Activated CD4-positive, alpha-beta T cell treated with anti-CD3 and anti-CD28 coated beads for 36 hours (primary cell): ENCODE measurements at regions not wholly inside any gene's neighbourhood (a gene's known extent, or its start where the extent isn't known, plus 50 kb on each side); places are given as distances from the start of the nearest gene placed in this dataset.

Experiments used
- ATAC-seq: fragments of 200-7000 bp; cut with Tn5 transposase; one replicate; pipeline ENCODE4 v1.10.0; 2021; ENCODE audit warnings: mild to moderate bottlenecking, moderate library complexity
- CTCF ChIA-PET: fragments of 350-600 bp; sonication (Branson Sonifier 250); formaldehyde crosslinking; loops from one replicate; lab custom pipeline; 2021; ENCODE audit warnings: antibody characterized with exemption; lab: Charles Lee
- POLR2A ChIA-PET: fragments of 350-600 bp; sonication (Branson Sonifier 250); formaldehyde crosslinking; loops from one replicate; lab custom pipeline; 2021; ENCODE audit warnings: antibody characterized with exemption, inconsistent platforms; lab: Charles Lee
- DNase-seq: peaks from one replicate; pipeline ENCODE4 v3.0.0-alpha.2; 2020
- H3K27ac Mint-ChIP-seq: one replicate; pipeline ENCODE4 v1.8.0; 2021; ENCODE audit warnings: mixed read lengths
- H3K27me3 Mint-ChIP-seq: one replicate; pipeline ENCODE4 v1.8.0; 2021; ENCODE audit warnings: mixed read lengths
- H3K36me3 Mint-ChIP-seq: one replicate; pipeline ENCODE4 v1.8.0; 2021; ENCODE audit warnings: low read depth, mixed read lengths
- H3K4me1 Mint-ChIP-seq: one replicate; pipeline ENCODE4 v1.8.0; 2021; ENCODE audit warnings: mixed read lengths
- H3K4me3 Mint-ChIP-seq: one replicate; pipeline ENCODE4 v1.8.0; 2021; ENCODE audit warnings: mild to moderate bottlenecking, moderate library complexity, mixed read lengths
- H3K9me3 Mint-ChIP-seq: one replicate; pipeline ENCODE4 v1.8.0; 2021; ENCODE audit warnings: low read depth, mixed read lengths
- intact Hi-C, 2 experiments: fragments of 100-400 bp; cut with DNase I in 1 of 2; cut with micrococcal nuclease in 1 of 2; formaldehyde crosslinking; loops; one replicate each; pipeline versions ENCODE4 v1.14.2 to v1.15.1; 2022 to 2024; cut with DNase I, micrococcal nuclease

DNA sequence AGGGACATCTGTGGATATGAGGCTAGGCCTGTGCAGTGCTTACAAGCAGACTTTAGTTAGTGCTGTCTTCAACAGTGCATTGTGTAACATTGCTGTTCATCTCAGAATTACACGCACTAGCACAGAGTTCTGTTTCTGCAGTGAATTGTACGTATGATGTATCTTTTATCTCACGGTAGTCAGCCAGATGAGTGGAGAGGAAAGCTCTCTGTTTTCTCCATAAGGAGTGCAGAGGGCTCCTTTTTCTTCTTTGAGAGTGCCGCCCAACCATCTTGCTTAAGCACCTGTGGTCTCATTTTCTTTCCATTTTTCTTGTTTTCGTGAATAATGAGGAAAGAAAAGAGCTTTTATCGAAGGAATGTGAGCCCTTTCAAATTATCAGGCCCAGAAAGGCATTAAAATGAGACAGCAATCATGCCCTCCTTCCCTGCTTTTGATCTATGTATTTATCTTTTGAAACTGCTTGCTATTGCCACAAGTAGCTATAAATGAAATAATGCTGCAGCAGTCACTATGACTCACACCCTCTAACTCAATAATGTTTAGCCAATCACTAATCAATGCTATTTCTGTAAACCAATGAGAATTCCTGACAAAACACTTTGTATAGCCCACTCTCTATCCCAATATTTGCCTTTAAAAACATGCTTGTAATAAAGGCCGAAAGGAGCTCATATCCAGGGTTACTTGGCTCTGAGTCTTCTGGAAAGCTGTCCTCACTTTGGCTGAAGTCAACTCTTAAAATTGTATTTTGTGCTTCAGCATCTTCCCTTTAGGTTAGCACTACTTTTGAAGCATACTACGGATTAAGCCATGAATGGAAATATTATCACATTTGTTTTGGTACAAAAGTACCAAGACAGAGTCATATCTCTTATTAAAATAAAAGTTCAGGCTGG lies 226.0 kb upstream of the P2RY1 start:
- no peaks in the 10 kb centered on the region for H3K36me3 Mint-ChIP-seq
- no peak overlapping the region for H3K27ac Mint-ChIP-seq
- H3K9me3 Mint-ChIP-seq, result no peaks in the 10 kb centered on the region
- ATAC-seq (no peak), DNase-seq (no peak)
- no peaks in the 10 kb centered on the region for H3K4me1 Mint-ChIP-seq
- POLR2A ChIA-PET, result no interaction called here
- CTCF ChIA-PET, result interaction anchor here (0.5 to 0.8 kb wide), 2 partner anchors 13 to 73 kb away, joined by 3 read pairs; no protein-coding TSS in a partner anchor
- H3K4me3 Mint-ChIP-seq, result no peak overlapping the region
- no peaks in the 10 kb centered on the region for H3K27me3 Mint-ChIP-seq
- intact Hi-C loops, result no loop called here

- intact Hi-C loops, result no loop called here
- peaks cover 2% of the 10 kb centered on the region for H3K27me3 Mint-ChIP-seq
- CTCF ChIA-PET, result no interaction called here
- H3K9me3 Mint-ChIP-seq, result no peaks in the 10 kb centered on the region
- H3K4me3 Mint-ChIP-seq, result no peak overlapping the region
- ATAC-seq (no peak), DNase-seq (no peak)
- POLR2A ChIA-PET, result no interaction called here
- H3K27ac Mint-ChIP-seq, result no peak overlapping the region
- H3K36me3 Mint-ChIP-seq, result no peaks in the 10 kb centered on the region
- H3K4me1 Mint-ChIP-seq, result no peaks in the 10 kb centered on the region
Observed at GRCh38 chr3:152609891-152610290, 225.0 kb upstream of the P2RY1 start.

GRCh38 chr3:152610622-152611021 lies 224.3 kb upstream of the P2RY1 start:
- Mint-ChIP-seq H3K36me3 (no peaks in the 10 kb centered on the region), H3K4me1 (no peaks in the 10 kb centered on the region), H3K27me3 (peaks cover 2% of the 10 kb centered on the region), H3K4me3 (no peak overlapping the region), H3K27ac (no peak overlapping the region), H3K9me3 (no peaks in the 10 kb centered on the region)
- CTCF ChIA-PET, result no interaction called here
- intact Hi-C loops, result no loop called here
- POLR2A ChIA-PET, result no interaction called here
- ATAC-seq (no peak), DNase-seq (no peak)

- ATAC-seq, result no peak
- Mint-ChIP-seq H3K27ac (no peak overlapping the region), H3K9me3 (no peaks in the 10 kb centered on the region), H3K27me3 (peaks cover 2% of the 10 kb centered on the region), H3K4me1 (no peaks in the 10 kb centered on the region), H3K36me3 (no peaks in the 10 kb centered on the region), H3K4me3 (no peak overlapping the region)
- POLR2A ChIA-PET, result no interaction called here
- CTCF ChIA-PET, result no interaction called here
- DNase-seq, result no peak
- intact Hi-C loops, result no loop called here
Observed at GRCh38 chr3:152611905-152612304, 223.0 kb upstream of the P2RY1 start.

DNA sequence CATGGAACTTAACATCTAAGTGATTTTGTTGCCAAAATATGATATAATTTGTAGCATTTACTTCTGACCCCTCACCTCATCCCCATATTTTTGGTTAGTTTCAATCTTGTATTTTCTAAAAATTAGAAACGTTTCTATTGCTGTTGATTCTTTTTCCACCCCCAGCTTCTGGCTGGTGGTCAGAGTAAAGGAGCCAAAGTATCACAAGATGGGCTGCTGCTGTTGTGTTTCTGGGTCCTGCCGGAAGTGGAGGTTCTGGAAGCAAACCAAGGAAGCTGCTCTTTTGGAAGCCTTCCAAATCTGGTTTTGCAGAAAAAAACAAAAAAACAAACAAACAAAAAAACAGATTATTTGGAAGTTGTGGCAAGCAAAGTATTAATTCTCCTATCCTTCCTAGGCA lies 221.1 kb upstream of the P2RY1 start:
- Mint-ChIP-seq H3K9me3 (no peaks in the 10 kb centered on the region), H3K27ac (no peak overlapping the region), H3K36me3 (no peaks in the 10 kb centered on the region), H3K4me3 (no peak overlapping the region), H3K27me3 (peaks cover 2% of the 10 kb centered on the region), H3K4me1 (no peaks in the 10 kb centered on the region)
- ChIA-PET POLR2A (no interaction called here), CTCF (interaction anchor here (0.7 kb wide), 1 partner anchor 18 kb away, joined by 4 read pairs; no protein-coding TSS in a partner anchor)
- intact Hi-C loops, result no loop called here
- DNase-seq, result no peak
- no peak for ATAC-seq

- Mint-ChIP-seq H3K4me1 (no peaks in the 10 kb centered on the region), H3K36me3 (no peaks in the 10 kb centered on the region), H3K9me3 (no peaks in the 10 kb centered on the region), H3K4me3 (no peak overlapping the region), H3K27ac (no peak overlapping the region), H3K27me3 (peaks cover 2% of the 10 kb centered on the region)
- DNase-seq (no peak), ATAC-seq (no peak)
- ChIA-PET POLR2A (no interaction called here), CTCF (interaction anchor here (0.7 kb wide), 1 partner anchor 903 kb away, joined by 3 read pairs; no protein-coding TSS in a partner anchor)
- intact Hi-C loops, result no loop called here
Observed at GRCh38 chr3:152615681-152616080, 219.2 kb upstream of the P2RY1 start.

DNA sequence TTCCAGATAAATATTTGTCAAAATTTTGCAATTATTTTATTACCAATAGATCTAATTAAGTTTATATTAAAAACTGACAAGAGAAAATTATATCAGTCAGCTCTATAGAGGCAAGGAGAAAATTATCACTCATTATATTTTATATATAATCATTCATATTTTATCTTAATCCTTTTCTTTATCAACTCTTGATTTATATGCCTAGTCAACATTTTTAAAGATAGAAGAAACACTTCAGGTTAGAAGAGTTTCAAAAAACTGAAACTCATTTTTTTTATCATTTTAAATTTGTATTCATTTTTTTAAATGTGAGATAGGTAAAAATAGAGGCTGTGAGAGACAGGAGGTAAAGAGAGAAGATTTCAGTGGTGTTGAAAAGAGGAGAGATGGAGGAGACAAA lies 217.3 kb upstream of the P2RY1 start:
- intact Hi-C loops, result no loop called here
- Mint-ChIP-seq H3K9me3 (no peaks in the 10 kb centered on the region), H3K4me3 (no peak overlapping the region), H3K4me1 (no peaks in the 10 kb centered on the region), H3K27me3 (peaks cover 2% of the 10 kb centered on the region), H3K36me3 (no peaks in the 10 kb centered on the region), H3K27ac (no peak overlapping the region)
- ChIA-PET CTCF (interaction anchor here (1.0 kb wide), 1 partner anchor 22 kb away, joined by 3 read pairs; no protein-coding TSS in a partner anchor), POLR2A (no interaction called here)
- ATAC-seq (no peak), DNase-seq (no peak)

DNA sequence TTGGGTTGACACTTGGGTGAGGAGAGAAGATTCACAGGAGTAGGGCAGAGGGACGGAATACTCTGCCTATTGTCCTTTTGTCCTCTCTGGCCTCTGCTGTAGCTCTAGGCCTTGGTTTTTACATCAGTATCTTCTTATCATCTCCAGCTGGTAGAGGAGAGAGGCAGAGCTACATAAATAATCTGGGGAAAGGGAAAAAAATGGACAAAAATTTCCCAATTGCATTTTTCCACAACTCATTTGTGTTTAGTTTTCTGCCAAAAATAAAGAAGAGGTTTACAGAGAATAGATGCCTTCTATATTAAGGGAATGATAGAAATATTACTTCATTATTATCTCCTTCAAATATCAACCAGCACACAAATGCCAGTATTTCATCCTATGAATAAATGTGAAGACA lies 216.4 kb upstream of the P2RY1 start:
- no peak for ATAC-seq
- Mint-ChIP-seq H3K4me1 (no peaks in the 10 kb centered on the region), H3K9me3 (no peaks in the 10 kb centered on the region)

DNA sequence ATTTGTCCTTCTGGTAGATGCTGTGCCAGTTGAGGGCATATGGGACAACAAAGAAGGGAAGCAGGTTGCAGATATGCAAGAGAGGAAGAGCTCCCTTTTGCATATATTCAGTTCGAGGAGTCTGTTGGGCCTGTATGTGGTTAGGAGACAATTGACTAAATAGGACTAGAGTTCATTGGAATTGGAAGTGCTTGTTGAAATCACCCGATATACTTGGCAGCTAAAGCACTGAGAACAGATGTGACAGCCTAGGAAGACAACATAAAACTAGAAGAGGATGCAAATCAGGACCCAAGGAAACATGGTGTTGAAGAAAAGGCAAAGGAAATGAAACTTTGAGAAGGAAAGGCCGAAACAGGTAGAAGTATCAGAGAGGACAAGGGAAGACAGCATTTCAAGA lies 215.2 kb upstream of the P2RY1 start:
- H3K36me3 Mint-ChIP-seq, result no peaks in the 10 kb centered on the region
- POLR2A ChIA-PET, result no interaction called here
- H3K27me3 Mint-ChIP-seq, result peaks cover 8% of the 10 kb centered on the region
- H3K9me3 Mint-ChIP-seq, result no peaks in the 10 kb centered on the region
- DNase-seq (no peak), ATAC-seq (no peak)
- no peak overlapping the region for H3K27ac Mint-ChIP-seq
- no peaks in the 10 kb centered on the region for H3K4me1 Mint-ChIP-seq
- H3K4me3 Mint-ChIP-seq, result no peak overlapping the region
- CTCF ChIA-PET, result interaction anchor here (1.2 kb wide), 1 partner anchor 21 kb away, joined by 3 read pairs; no protein-coding TSS in a partner anchor
- intact Hi-C loops, result no loop called here

More for the DNA sequence above, 216.4 kb upstream of the P2RY1 start:
- CTCF ChIA-PET, result interaction anchor here (1.0 kb wide), 1 partner anchor 23 kb away, joined by 3 read pairs; no protein-coding TSS in a partner anchor
- no peaks in the 10 kb centered on the region for H3K36me3 Mint-ChIP-seq
- intact Hi-C loops, result no loop called here
- POLR2A ChIA-PET, result no interaction called here
- H3K4me3 Mint-ChIP-seq, result no peak overlapping the region
- H3K27ac Mint-ChIP-seq, result no peak overlapping the region
- DNase-seq, result no peak
- H3K27me3 Mint-ChIP-seq, result peaks cover 4% of the 10 kb centered on the region

DNA sequence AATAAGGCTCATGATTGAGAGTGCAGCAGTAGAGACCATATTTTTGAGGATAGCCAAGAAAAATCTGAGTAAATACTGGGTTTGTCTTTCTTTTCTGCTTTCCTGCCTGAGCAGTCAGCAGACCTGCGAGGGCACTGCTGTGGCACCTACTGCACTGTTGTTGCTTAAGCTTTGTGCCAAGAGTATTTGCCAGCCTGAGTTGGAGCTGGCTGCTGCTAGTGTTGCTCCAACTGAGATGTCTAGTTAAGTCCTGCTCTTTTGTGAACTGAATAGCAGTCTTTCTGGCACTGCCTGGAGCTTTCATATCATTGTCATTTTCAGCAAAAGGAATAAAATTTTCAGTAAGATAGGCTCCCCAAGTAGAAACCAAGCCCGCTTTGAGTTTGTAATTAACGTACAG lies 214.5 kb upstream of the P2RY1 start:
- Mint-ChIP-seq H3K27me3 (peaks cover 8% of the 10 kb centered on the region), H3K9me3 (no peaks in the 10 kb centered on the region)
- intact Hi-C loops, result no loop called here

DNA sequence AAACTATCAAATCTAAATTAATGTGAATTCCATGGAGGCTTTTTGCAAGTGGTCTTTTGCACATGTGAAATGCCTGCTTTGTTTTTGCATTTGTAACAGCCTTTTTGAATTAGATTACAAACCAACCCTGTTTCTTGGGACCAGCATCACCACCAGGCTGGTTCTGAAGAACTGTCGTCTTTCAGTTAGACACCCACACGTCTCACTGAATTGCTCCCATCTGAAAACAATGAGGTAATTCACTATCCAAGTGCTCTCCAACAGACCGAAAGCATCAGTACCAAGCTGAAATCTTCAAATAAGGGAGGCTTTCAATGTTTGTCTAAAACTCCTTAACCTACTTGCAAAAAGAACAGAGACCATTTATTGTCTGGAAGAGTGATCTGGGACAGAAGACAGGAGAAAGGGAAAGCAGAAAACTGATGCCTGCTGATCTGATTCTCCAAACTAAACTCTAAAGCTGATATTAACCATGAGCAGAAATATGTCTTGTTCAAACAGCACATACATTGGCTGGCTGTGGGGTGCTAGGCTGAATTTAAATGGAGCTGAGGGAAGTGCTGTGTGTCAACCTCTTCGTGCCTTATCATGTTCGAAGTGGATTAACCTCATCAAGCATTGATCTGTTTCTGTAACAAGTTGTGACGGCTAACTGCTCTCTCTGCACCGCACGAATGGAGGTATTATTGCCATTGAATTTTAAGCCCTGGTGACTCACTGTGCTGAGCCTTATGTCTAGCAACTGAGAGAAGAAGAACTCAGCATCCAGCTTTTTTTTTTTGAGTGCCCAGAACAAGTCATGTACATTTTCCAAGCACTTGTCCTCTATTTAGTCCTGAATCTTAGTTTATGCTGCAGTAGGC lies 213.7 kb upstream of the P2RY1 start:
- no peak overlapping the region for H3K4me3 Mint-ChIP-seq
- no peaks in the 10 kb centered on the region for H3K9me3 Mint-ChIP-seq
- peaks cover 8% of the 10 kb centered on the region for H3K27me3 Mint-ChIP-seq
- POLR2A ChIA-PET, result interaction anchor here (0.6 kb wide), 1 partner anchor 13 kb away, joined by 4 read pairs; no protein-coding TSS in a partner anchor
- intact Hi-C loops, result no loop called here
- no peak overlapping the region for H3K27ac Mint-ChIP-seq
- ATAC-seq, result no peak
- H3K36me3 Mint-ChIP-seq, result no peaks in the 10 kb centered on the region
- CTCF ChIA-PET, result no interaction called here
- DNase-seq, result no peak
- H3K4me1 Mint-ChIP-seq, result no peaks in the 10 kb centered on the region

More for the DNA sequence above, 214.5 kb upstream of the P2RY1 start:
- ATAC-seq, result no peak
- Mint-ChIP-seq H3K4me3 (no peak overlapping the region), H3K27ac (no peak overlapping the region), H3K36me3 (no peaks in the 10 kb centered on the region), H3K4me1 (no peaks in the 10 kb centered on the region)
- DNase-seq, result no peak
- CTCF ChIA-PET, result no interaction called here
- POLR2A ChIA-PET, result no interaction called here
